B cell (primary cell): ENCODE measurements at regions not wholly inside any gene's neighbourhood (a gene's known extent, or its start where the extent isn't known, plus 50 kb on each side); places are given as distances from the start of the nearest gene placed in this dataset.

Experiments used
- ATAC-seq: fragments of 200-7000 bp; cut with Tn5 transposase; one replicate; pipeline ENCODE4 v1.10.0; 2021; ENCODE audit warnings: low read depth, mild to moderate bottlenecking, moderate number of reproducible peaks, moderate library complexity
- CTCF ChIA-PET: fragments of 350-600 bp; sonication (Branson Sonifier 250); formaldehyde crosslinking; loops from one replicate; lab custom pipeline; 2021; ENCODE audit warnings: antibody characterized with exemption, inconsistent platforms; lab: Charles Lee
- POLR2A ChIA-PET: fragments of 350-600 bp; sonication (Branson Sonifier 250); formaldehyde crosslinking; loops from one replicate; lab custom pipeline; 2021; ENCODE audit warnings: antibody characterized with exemption; lab: Charles Lee
- DNase-seq: peaks from one replicate; pipeline ENCODE4 v3.0.0; 2013
- H2AFZ ChIP-seq: 2 replicates; pipeline ENCODE4 v1.6.1; 2012; ENCODE audit warnings: mild to moderate bottlenecking, low read depth, low read length; ENCODE audit not compliant: insufficient read depth, poor library complexity, severe bottlenecking
- H3K27ac ChIP-seq, 2 donors: 1 replicate in 1 of 2; 2 replicates in 1 of 2; pipeline ENCODE4 v1.5.1; 2012 to 2013; ENCODE audit warnings: low read length in 2 of 2, mild to moderate bottlenecking in 2 of 2, moderate library complexity in 1 of 2
- H3K27me3 ChIP-seq, 4 experiments: fragments of 200-600 bp in 1 of 4; sonication (generic) in 1 of 4; replicated peaks in 1 of 4; 1 replicate in 2 of 4; 2 replicates in 2 of 4; pipeline versions ENCODE4 v1.6.1 to v1.7.0; 2013 to 2016; ENCODE audit warnings: low read length in 3 of 4, mild to moderate bottlenecking in 2 of 4, mixed read lengths in 1 of 4, moderate library complexity in 1 of 4; ENCODE audit not compliant: insufficient read depth in 4 of 4, control insufficient read depth in 3 of 4; ENCODE audit errors: control extremely low read depth in 1 of 4
- H3K36me3 ChIP-seq, 2 experiments: replicated peaks in 1 of 2; 1 replicate in 1 of 2; 2 replicates in 1 of 2; pipeline versions ENCODE4 v1.6.1 to v1.7.1; 2013; ENCODE audit warnings: low read length in 1 of 2; ENCODE audit not compliant: insufficient read depth in 2 of 2, control insufficient read depth in 1 of 2; ENCODE audit errors: control extremely low read depth in 1 of 2, extremely low read depth in 1 of 2
- H3K4me1 ChIP-seq, 2 donors: fragments of 200-600 bp in 1 of 2; sonication (generic) in 1 of 2; 1 replicate in 1 of 2; 2 replicates in 1 of 2; pipeline versions ENCODE4 v1.5.1 to v1.6.1; 2013 to 2017; ENCODE audit warnings: low read length in 2 of 2; ENCODE audit not compliant: control insufficient read depth in 2 of 2, insufficient read depth in 2 of 2
- H3K4me2 ChIP-seq: replicated peaks from 2 replicates; pipeline ENCODE3; 2012; ENCODE audit warnings: mild to moderate bottlenecking, low read depth, low read length; ENCODE audit not compliant: poor library complexity, severe bottlenecking
- H3K4me3 ChIP-seq, 5 experiments: fragments of 200-600 bp in 1 of 5; sonication (generic) in 1 of 5; 1 replicate in 3 of 5; 2 replicates in 2 of 5; pipeline versions ENCODE4 v1.5.1 to v1.7.0; 2011 to 2016; ENCODE audit warnings: low read length in 4 of 5, mild to moderate bottlenecking in 4 of 5, low read depth in 2 of 5, control low read depth in 1 of 5, moderate library complexity in 1 of 5; ENCODE audit not compliant: insufficient read depth in 1 of 5; ENCODE audit errors: control extremely low read depth in 1 of 5, extremely low read depth in 1 of 5
- H3K79me2 ChIP-seq: fragments of 200-600 bp; sonication (generic); one replicate; pipeline ENCODE4 v1.6.0; 2016; ENCODE audit warnings: low read length; ENCODE audit not compliant: control insufficient read depth, insufficient read depth
- H3K9ac ChIP-seq: fragments of 200-600 bp; sonication (generic); 2 replicates; pipeline ENCODE4 v1.6.1; 2017; ENCODE audit warnings: mild to moderate bottlenecking, low read length, moderate library complexity
- H3K9me3 ChIP-seq, 3 donors: one replicate each; pipeline versions ENCODE4 v1.6.1 to v1.7.1; 2013; ENCODE audit warnings: low read length in 2 of 3; ENCODE audit not compliant: control insufficient read depth in 2 of 3, insufficient read depth in 1 of 3; ENCODE audit errors: control extremely low read depth in 1 of 3
- H4K20me1 ChIP-seq: 2 replicates; pipeline ENCODE4 v1.6.0; 2012; ENCODE audit warnings: mild to moderate bottlenecking, low read length; ENCODE audit not compliant: insufficient read depth, control insufficient read depth, poor library complexity, severe bottlenecking
- H3K27ac Mint-ChIP-seq: one replicate; pipeline ENCODE4 v1.8.0; 2021; ENCODE audit warnings: mixed read lengths
- H3K27me3 Mint-ChIP-seq: one replicate; pipeline ENCODE4 v1.8.0; 2021; ENCODE audit warnings: mixed read lengths
- H3K4me1 Mint-ChIP-seq: one replicate; pipeline ENCODE4 v1.8.0; 2021; ENCODE audit warnings: mixed read lengths
- H3K4me3 Mint-ChIP-seq: one replicate; pipeline ENCODE4 v1.8.0; 2021; ENCODE audit warnings: mixed read lengths
- H3K9me3 Mint-ChIP-seq: one replicate; pipeline ENCODE4 v1.8.0; 2022; ENCODE audit warnings: mixed read lengths; ENCODE audit not compliant: insufficient read depth
- CTCF ChIP-seq: fragments of 200-600 bp; IDR thresholded peaks from one replicate; pipeline ENCODE4 v1.8.0; 2022; ENCODE audit warnings: antibody characterized with exemption, mild to moderate bottlenecking
- EZH2 ChIP-seq: IDR thresholded peaks from 2 replicates; pipeline ENCODE4 v1.6.1; 2012; ENCODE audit warnings: borderline replicate concordance, low read depth, mild to moderate bottlenecking, moderate library complexity, low read length; ENCODE audit not compliant: insufficient read depth, poor library complexity, severe bottlenecking
- WGBS: methylation state at CpG from one replicate; pipeline ENCODE4 v1.1.5; 2013; ENCODE audit warnings: missing lambda C conversion rate; ENCODE audit not compliant: insufficient coverage; 5-methylcytosine and 5-hydroxymethylcytosine counted together
- intact Hi-C: fragments of 100-400 bp; cut with micrococcal nuclease; formaldehyde crosslinking; loops from one replicate; pipeline ENCODE4 v1.10.0; 2022

- ChIA-PET POLR2A (no interaction called here), CTCF (no interaction called here)
- Histone ChIP-seq H2AFZ (no peak overlapping the region), H3K4me3 (no peak overlapping the region), H4K20me1 (no peaks in the 10 kb centered on the region), H3K79me2 (no peaks in the 10 kb centered on the region), H3K27me3 (peaks cover 0 to 41% (median 7%) of the 10 kb centered on the region in 4 experiments), H3K27ac (no peak overlapping the region), H3K4me1 (peaks cover 2% of the 10 kb centered on the region in 2 donors), H3K36me3 (no peaks in the 10 kb centered on the region), H3K9ac (no peak overlapping the region), H3K4me2 (no peak overlapping the region), H3K9me3 (peaks cover 0 to 10% (median 5%) of the 10 kb centered on the region in 3 donors)
- TF ChIP-seq EZH2 (no peak), CTCF (no peak)
- intact Hi-C loops, result no loop called here
- DNase-seq (no peak), ATAC-seq (no peak)
- WGBS, result no CpG with 5 or more reads among the region's 3 CpGs
- peaks cover 41% of the 10 kb centered on the region for H3K27me3 Mint-ChIP-seq
- H3K4me3 Mint-ChIP-seq, result no peak overlapping the region
- no peaks in the 10 kb centered on the region for H3K4me1 Mint-ChIP-seq
- H3K27ac Mint-ChIP-seq, result no peak overlapping the region
- no peaks in the 10 kb centered on the region for H3K9me3 Mint-ChIP-seq
These were observed 84.0 kb downstream of the NCR2 start for GRCh38 chr6:41419385-41419784.

GRCh38 chr6:41420186-41420585, 84.8 kb downstream of the NCR2 start:
- H3K36me3 ChIP-seq, result no peaks in the 10 kb centered on the region
- Mint-ChIP-seq H3K4me1 (no peaks in the 10 kb centered on the region), H3K9me3 (no peaks in the 10 kb centered on the region), H3K27ac (no peak overlapping the region), H3K4me3 (no peak overlapping the region), H3K27me3 (peaks cover 34% of the 10 kb centered on the region)
- no peak for TF ChIP-seq CTCF
- TF ChIP-seq EZH2, result no peak
- peaks cover 3 to 7% of the 10 kb centered on the region in 2 donors for H3K4me1 ChIP-seq
- H3K4me2 ChIP-seq, result no peak overlapping the region
- H3K27ac ChIP-seq, result no peak overlapping the region
- peaks cover 0 to 10% (median 5%) of the 10 kb centered on the region in 3 donors for H3K9me3 ChIP-seq
- ChIA-PET POLR2A (no interaction called here), CTCF (interaction anchor here (0.5 to 1.6 kb wide), 3 partner anchors 42 to 727 kb away, joined by 3 to 5 read pairs (median 4); no protein-coding TSS in a partner anchor)
- H3K4me3 ChIP-seq, result no peak overlapping the region
- H2AFZ ChIP-seq, result no peak overlapping the region
- peaks cover 0 to 38% (median 7%) of the 10 kb centered on the region in 4 experiments for H3K27me3 ChIP-seq
- intact Hi-C loops, result no loop called here
- H4K20me1 ChIP-seq, result no peaks in the 10 kb centered on the region
- H3K79me2 ChIP-seq, result no peaks in the 10 kb centered on the region
- DNase-seq (no peak), ATAC-seq (no peak)
- 94% methylated on average over 4 of the region's 4 CpGs for WGBS
- H3K9ac ChIP-seq, result no peak overlapping the region
